Activated CD4-positive, alpha-beta T cell treated with anti-CD3 and anti-CD28 coated beads, Interleukin-2, amount 10 ng/mL, durations not matched to agents 7 days and 5 days (primary cell): ENCODE measurements at regions not wholly inside any gene's neighbourhood (a gene's known extent, or its start where the extent isn't known, plus 50 kb on each side); places are given as distances from the start of the nearest gene placed in this dataset.

ENCODE experiments used
- CTCF ChIA-PET: fragments of 350-600 bp; sonication (Branson Sonifier 250); formaldehyde crosslinking; loops from one replicate; lab custom pipeline; 2021; ENCODE audit warnings: antibody characterized with exemption; lab: Charles Lee
- POLR2A ChIA-PET: fragments of 350-600 bp; sonication (Branson Sonifier 250); formaldehyde crosslinking; loops from one replicate; lab custom pipeline; 2021; ENCODE audit warnings: antibody characterized with exemption; lab: Charles Lee
- DNase-seq: peaks from one replicate; pipeline ENCODE4 v3.0.0-alpha.2; 2020
- H3K27ac Mint-ChIP-seq: one replicate; pipeline ENCODE4 v1.8.0; 2021; ENCODE audit warnings: mild to moderate bottlenecking, moderate library complexity, mixed read lengths
- H3K27me3 Mint-ChIP-seq: one replicate; pipeline ENCODE4 v1.8.0; 2021; ENCODE audit warnings: mixed read lengths
- H3K36me3 Mint-ChIP-seq: one replicate; pipeline ENCODE4 v1.8.0; 2021; ENCODE audit warnings: low read depth, mixed read lengths
- H3K4me1 Mint-ChIP-seq: one replicate; pipeline ENCODE4 v1.8.0; 2021; ENCODE audit warnings: mixed read lengths
- H3K4me3 Mint-ChIP-seq: one replicate; pipeline ENCODE4 v1.8.0; 2021; ENCODE audit warnings: mild to moderate bottlenecking, moderate library complexity, mixed read lengths
- H3K9me3 Mint-ChIP-seq: one replicate; pipeline ENCODE4 v1.8.0; 2021; ENCODE audit warnings: mixed read lengths

GRCh38 chr3:42037318-42037945 is 53.7 kb upstream of the TRAK1 start:
- DNase-seq = no peak
- POLR2A ChIA-PET = no interaction called here
- Mint-ChIP-seq H3K27me3 (no peaks in the 10 kb centered on the region), H3K4me3 (no peak overlapping the region), H3K27ac (no peak overlapping the region), H3K36me3 (peaks cover 3% of the 10 kb centered on the region), H3K9me3 (no peaks in the 10 kb centered on the region), H3K4me1 (no peaks in the 10 kb centered on the region)
- CTCF ChIA-PET = no interaction called here

GRCh38 chr3:42036483-42036823 is 54.7 kb upstream of the TRAK1 start:
- Mint-ChIP-seq H3K36me3 (peaks cover 3% of the 10 kb centered on the region), H3K27ac (no peak overlapping the region), H3K9me3 (no peaks in the 10 kb centered on the region), H3K27me3 (no peaks in the 10 kb centered on the region), H3K4me3 (no peak overlapping the region), H3K4me1 (peaks cover 2% of the 10 kb centered on the region)
- no peak for DNase-seq
- POLR2A ChIA-PET = no interaction called here
- CTCF ChIA-PET = interaction anchor here (0.7 to 1.4 kb wide), 2 partner anchors 9 to 38 kb away, joined by 4 read pairs; no protein-coding TSS in a partner anchor

GRCh38 chr3:42035816-42036482 is 55.2 kb upstream of the TRAK1 start:
- no peak overlapping the region for H3K4me3 Mint-ChIP-seq
- H3K27ac Mint-ChIP-seq = no peak overlapping the region
- H3K27me3 Mint-ChIP-seq = no peaks in the 10 kb centered on the region
- ChIA-PET CTCF (interaction anchor here (0.8 to 1.4 kb wide), 2 partner anchors 21 to 39 kb away, joined by 3 to 4 read pairs; no protein-coding TSS in a partner anchor), POLR2A (no interaction called here)
- peaks cover 3% of the 10 kb centered on the region for H3K36me3 Mint-ChIP-seq
- no peaks in the 10 kb centered on the region for H3K9me3 Mint-ChIP-seq
- peaks cover 2% of the 10 kb centered on the region for H3K4me1 Mint-ChIP-seq
- DNase-seq = no peak

GRCh38 chr3:42035007-42035406 is 56.1 kb upstream of the TRAK1 start:
- CTCF ChIA-PET = interaction anchor here (0.8 kb wide), 2 partner anchors 20 to 59 kb away, joined by 3 read pairs; no protein-coding TSS in a partner anchor
- Mint-ChIP-seq H3K27ac (peak overlapping the region; percentile 28), H3K9me3 (no peaks in the 10 kb centered on the region), H3K27me3 (no peaks in the 10 kb centered on the region), H3K4me1 (peaks cover 2% of the 10 kb centered on the region), H3K4me3 (no peak overlapping the region), H3K36me3 (peaks cover 3% of the 10 kb centered on the region)
- POLR2A ChIA-PET = no interaction called here
- DNase-seq = no peak

- Mint-ChIP-seq H3K27ac (no peak overlapping the region), H3K27me3 (no peaks in the 10 kb centered on the region), H3K9me3 (peaks cover 1% of the 10 kb centered on the region), H3K36me3 (peaks cover 2% of the 10 kb centered on the region), H3K4me1 (peaks cover 4% of the 10 kb centered on the region), H3K4me3 (no peak overlapping the region)
- CTCF ChIA-PET = no interaction called here
- POLR2A ChIA-PET = no interaction called here
- DNase-seq = no peak
Observed at GRCh38 chr3:42033741-42034140, 57.4 kb upstream of the TRAK1 start.

- POLR2A ChIA-PET = no interaction called here
- CTCF ChIA-PET = no interaction called here
- DNase-seq = no peak
- H3K36me3 Mint-ChIP-seq = peaks cover 8% of the 10 kb centered on the region
- H3K4me3 Mint-ChIP-seq = no peak overlapping the region
- no peak overlapping the region for H3K27ac Mint-ChIP-seq
- H3K27me3 Mint-ChIP-seq = no peaks in the 10 kb centered on the region
- H3K9me3 Mint-ChIP-seq = peaks cover 5% of the 10 kb centered on the region
- peaks cover 4% of the 10 kb centered on the region for H3K4me1 Mint-ChIP-seq
Observed at GRCh38 chr3:42032693-42033349, 58.3 kb upstream of the TRAK1 start.

- H3K27me3 Mint-ChIP-seq = no peaks in the 10 kb centered on the region
- peaks cover 5% of the 10 kb centered on the region for H3K9me3 Mint-ChIP-seq
- no peak overlapping the region for H3K4me3 Mint-ChIP-seq
- CTCF ChIA-PET = no interaction called here
- H3K27ac Mint-ChIP-seq = no peak overlapping the region
- DNase-seq = no peak
- peaks cover 4% of the 10 kb centered on the region for H3K4me1 Mint-ChIP-seq
- peaks cover 8% of the 10 kb centered on the region for H3K36me3 Mint-ChIP-seq
- POLR2A ChIA-PET = no interaction called here
Observed at GRCh38 chr3:42031808-42032480, 59.2 kb upstream of the TRAK1 start.

GRCh38 chr3:42028474-42028873 is 62.7 kb upstream of the TRAK1 start:
- Mint-ChIP-seq H3K36me3 (peaks cover 8% of the 10 kb centered on the region), H3K4me1 (peaks cover 27% of the 10 kb centered on the region), H3K9me3 (peaks cover 7% of the 10 kb centered on the region), H3K4me3 (no peak overlapping the region), H3K27ac (no peak overlapping the region), H3K27me3 (no peaks in the 10 kb centered on the region)
- CTCF ChIA-PET = no interaction called here
- DNase-seq = no peak
- POLR2A ChIA-PET = no interaction called here

GRCh38 chr3:42027571-42027970 is 63.6 kb upstream of the TRAK1 start:
- no peak overlapping the region for H3K27ac Mint-ChIP-seq
- ChIA-PET POLR2A (no interaction called here), CTCF (interaction anchor here (0.6 to 0.8 kb wide), 3 partner anchors 9 to 1438 kb away, joined by 3 to 4 read pairs (median 3); no protein-coding TSS in a partner anchor)
- peaks cover 32% of the 10 kb centered on the region for H3K4me1 Mint-ChIP-seq
- H3K9me3 Mint-ChIP-seq = peaks cover 7% of the 10 kb centered on the region
- no peak for DNase-seq
- no peak overlapping the region for H3K4me3 Mint-ChIP-seq
- H3K36me3 Mint-ChIP-seq = peaks cover 8% of the 10 kb centered on the region
- H3K27me3 Mint-ChIP-seq = no peaks in the 10 kb centered on the region

GRCh38 chr3:42025370-42026138 is 63.7 kb upstream of the ULK4 start:
- Mint-ChIP-seq H3K27me3 (no peaks in the 10 kb centered on the region), H3K36me3 (peaks cover 8% of the 10 kb centered on the region), H3K4me3 (no peak overlapping the region), H3K27ac (no peak overlapping the region), H3K4me1 (peaks cover 40% of the 10 kb centered on the region), H3K9me3 (peaks cover 7% of the 10 kb centered on the region)
- DNase-seq = no peak
- ChIA-PET POLR2A (interaction anchor here (1.3 kb wide), 1 partner anchor 13 kb away, joined by 3 read pairs; no protein-coding TSS in a partner anchor), CTCF (interaction anchor here (1.0 kb wide), 1 partner anchor 18 kb away, joined by 3 read pairs; no protein-coding TSS in a partner anchor)

GRCh38 chr3:42024591-42025351 is 62.9 kb upstream of the ULK4 start:
- ChIA-PET CTCF (no interaction called here), POLR2A (interaction anchor here (1.3 kb wide), 1 partner anchor 12 kb away, joined by 3 read pairs; no protein-coding TSS in a partner anchor)
- Mint-ChIP-seq H3K27ac (no peak overlapping the region), H3K4me1 (peaks cover 46% of the 10 kb centered on the region), H3K4me3 (no peak overlapping the region), H3K27me3 (no peaks in the 10 kb centered on the region), H3K9me3 (peaks cover 7% of the 10 kb centered on the region), H3K36me3 (peaks cover 7% of the 10 kb centered on the region)
- no peak for DNase-seq

GRCh38 chr3:42023380-42023779 is 61.5 kb upstream of the ULK4 start:
- ChIA-PET CTCF (no interaction called here), POLR2A (no interaction called here)
- Mint-ChIP-seq H3K27ac (no peak overlapping the region), H3K4me1 (peaks cover 47% of the 10 kb centered on the region), H3K4me3 (no peak overlapping the region), H3K36me3 (peaks cover 3% of the 10 kb centered on the region), H3K27me3 (no peaks in the 10 kb centered on the region), H3K9me3 (peaks cover 2% of the 10 kb centered on the region)
- DNase-seq = no peak
